Lower leg skin (tissue), 4 donors: ENCODE measurements at regions not wholly inside any gene's neighbourhood (a gene's known extent, or its start where the extent isn't known, plus 50 kb on each side); places are given as distances from the start of the nearest gene placed in this dataset.
A peak's percentile ranks its signal among the peaks of the same experiment; 100 is the strongest.

Experiments used
- DNase-seq, 2 donors: peaks; one replicate each; pipeline ENCODE4 v3.0.0-alpha.2; 2019; ENCODE audit warnings: low spot score in 2 of 2
- H3K4me3 ChIP-seq: fragments of 200-600 bp; sonication (generic); 2 replicates; pipeline ENCODE4 v1.5.1; 2017; ENCODE audit warnings: mild to moderate bottlenecking, low read depth; ENCODE audit not compliant: poor library complexity, severe bottlenecking
- CTCF ChIP-seq, 3 donors: fragments of 450-650 bp; IDR thresholded peaks; one replicate each; pipeline ENCODE4 v1.5.1; 2016; ENCODE audit warnings: antibody characterized with exemption in 3 of 3, mild to moderate bottlenecking in 3 of 3, moderate library complexity in 2 of 3
- POLR2A ChIP-seq, 2 donors: fragments of 450-650 bp; IDR thresholded peaks; one replicate each; pipeline ENCODE4 v1.6.1; 2016 to 2017; ENCODE audit warnings: antibody characterized with exemption in 2 of 2, mild to moderate bottlenecking in 1 of 2, moderate library complexity in 1 of 2
- WGBS, 2 donors: methylation state at CpG; one replicate each; pipeline ENCODE4 v1.1.5; 2018; 5-methylcytosine and 5-hydroxymethylcytosine counted together
- intact Hi-C: fragments of 100-400 bp; cut with DNase I; formaldehyde crosslinking; loops from one replicate; pipeline ENCODE4 v1.15.0; 2023; ENCODE audit warnings: low total_unique reads

- intact Hi-C loops = no loop called here
- 76 to 81% methylated on average over 14 of the region's 14 CpGs for WGBS, 2 donors
- peak in 1 of 2 donors; percentile 79 for DNase-seq
- TF ChIP-seq CTCF (IDR thresholded peaks at IDR 0.05) (no peak), POLR2A (IDR thresholded peaks at IDR 0.05) (no peak)
- H3K4me3 ChIP-seq = no peak overlapping the region
Observed at GRCh38 chr2:860259-860855, 90.3 kb upstream of the SNTG2 start.

- peak in 1 of 2 donors; percentile 75 for DNase-seq
- no peak overlapping the region for H3K4me3 ChIP-seq
- no peak for TF ChIP-seq POLR2A (IDR thresholded peaks at IDR 0.05)
- TF ChIP-seq CTCF (IDR thresholded peaks at IDR 0.05) = no peak
- WGBS, 2 donors = 84 to 86% methylated on average over 7 of the region's 7 CpGs
- intact Hi-C loops = no loop called here
Observed at GRCh38 chr2:858646-859045, 92.0 kb upstream of the SNTG2 start.

GRCh38 chr2:857937-858336 is 92.7 kb upstream of the SNTG2 start:
- WGBS, 2 donors = 82 to 86% methylated on average over 6 of the region's 6 CpGs
- H3K4me3 ChIP-seq = no peak overlapping the region
- intact Hi-C loops = no loop called here
- DNase-seq = peak in 1 of 2 donors; percentile 31
- TF ChIP-seq CTCF (IDR thresholded peaks at IDR 0.05) (no peak), POLR2A (IDR thresholded peaks at IDR 0.05) (no peak)

GRCh38 chr2:857081-857480 is 93.6 kb upstream of the SNTG2 start:
- DNase-seq = peak in 1 of 2 donors; percentile 83

GRCh38 chr2:856456-856855 is 94.2 kb upstream of the SNTG2 start:
- DNase-seq = peak in 1 of 2 donors; percentile 31
- intact Hi-C loops = no loop called here
- no peak overlapping the region for H3K4me3 ChIP-seq
- WGBS, 2 donors = 85% methylated on average over 5 of the region's 5 CpGs
- TF ChIP-seq CTCF (IDR thresholded peaks at IDR 0.05) (no peak), POLR2A (IDR thresholded peaks at IDR 0.05) (no peak)

More at GRCh38 chr2:857081-857480, 93.6 kb upstream of the SNTG2 start:
- no peak for TF ChIP-seq POLR2A (IDR thresholded peaks at IDR 0.05)
- WGBS, 2 donors = 80 to 86% methylated on average over 7 to 8 of the region's 8 CpGs
- intact Hi-C loops = no loop called here
- no peak overlapping the region for H3K4me3 ChIP-seq

GRCh38 chr2:856041-856440 is 94.6 kb upstream of the SNTG2 start:
- WGBS, 2 donors = 54 to 67% methylated on average over 2 of the region's 2 CpGs
- TF ChIP-seq CTCF (IDR thresholded peaks at IDR 0.05) = no peak
- no peak for TF ChIP-seq POLR2A (IDR thresholded peaks at IDR 0.05)
- intact Hi-C loops = no loop called here
- H3K4me3 ChIP-seq = no peak overlapping the region
- no peak for DNase-seq
